OCI-LY7 (cell line): ENCODE measurements at regions not wholly inside any gene's neighbourhood (a gene's known extent, or its start where the extent isn't known, plus 50 kb on each side); places are given as distances from the start of the nearest gene placed in this dataset.

Experiments
- BruUV-seq: library from RNA; stranded (reverse); fragments of 400-500 nt; replicated peaks from 2 replicates; lab custom pipeline; 2021; lab: Mats Ljungman, UMichigan
- CTCF ChIA-PET: fragments of 300-600 bp; sonication (Branson Sonifier 250); formaldehyde crosslinking; loops from one replicate; lab custom pipeline; 2022; ENCODE audit warnings: antibody characterized with exemption; ENCODE audit not compliant: unreplicated experiment; lab: Charles Lee
- POLR2A ChIA-PET: fragments of 300-600 bp; sonication (Branson Sonifier 250); formaldehyde crosslinking; loops from one replicate; lab custom pipeline; 2022; ENCODE audit warnings: antibody characterized with exemption; lab: Charles Lee
- DNase-seq: peaks from one replicate; pipeline ENCODE4 v3.0.0-alpha.2; 2015; ENCODE audit warnings: low spot score
- H2AFZ ChIP-seq: fragments of 200-600 bp; sonication (generic), shearing (Covaris generic); 2 replicates; pipeline ENCODE4 v1.6.1; 2014; ENCODE audit warnings: mild to moderate bottlenecking, antibody characterized with exemption, low read length, moderate library complexity
- H3K27ac ChIP-seq: fragments of 200-600 bp; sonication (generic); 2 replicates; pipeline ENCODE4 v1.5.1; 2014; ENCODE audit warnings: mixed run types, low read depth, mild to moderate bottlenecking, moderate library complexity, low read length, inconsistent platforms; ENCODE audit not compliant: poor library complexity, severe bottlenecking
- H3K36me3 ChIP-seq: fragments of 200-600 bp; sonication (generic); 2 replicates; pipeline ENCODE4 v1.6.1; 2014; ENCODE audit warnings: mild to moderate bottlenecking, antibody characterized with exemption, low read length, moderate library complexity, mixed read lengths; ENCODE audit not compliant: insufficient read depth
- H3K4me1 ChIP-seq: fragments of 200-600 bp; sonication (generic); 2 replicates; pipeline ENCODE4 v1.5.1; 2014; ENCODE audit warnings: mild to moderate bottlenecking, low read length; ENCODE audit not compliant: insufficient read depth, poor library complexity, severe bottlenecking
- H3K4me2 ChIP-seq: fragments of 200-600 bp; sonication (generic); 2 replicates; pipeline ENCODE4 v1.6.1; 2014; ENCODE audit warnings: mild to moderate bottlenecking, low read length
- H3K4me3 ChIP-seq: fragments of 200-600 bp; sonication (generic); 2 replicates; pipeline ENCODE4 v1.5.1; 2014; ENCODE audit warnings: mild to moderate bottlenecking, low read depth, low read length; ENCODE audit not compliant: poor library complexity, severe bottlenecking
- H3K79me2 ChIP-seq: fragments of 200-600 bp; sonication (generic); 2 replicates; pipeline ENCODE4 v1.6.1; 2016; ENCODE audit warnings: low read depth, mild to moderate bottlenecking, low read length, moderate library complexity, mixed read lengths; ENCODE audit not compliant: insufficient read depth
- H3K9me2 ChIP-seq: fragments of 200-600 bp; sonication (generic); 2 replicates; pipeline ENCODE4 v1.6.1; 2016; ENCODE audit warnings: mild to moderate bottlenecking, low read length, mixed read lengths; ENCODE audit not compliant: insufficient read depth
- H3K9me3 ChIP-seq: fragments of 200-600 bp; sonication (generic); 2 replicates; pipeline ENCODE4 v1.6.1; 2014; ENCODE audit warnings: mild to moderate bottlenecking, mixed run types, low read length, mixed read lengths
- H4K20me1 ChIP-seq: fragments of 200-600 bp; sonication (generic); 2 replicates; pipeline ENCODE4 v1.6.1; 2014; ENCODE audit warnings: mild to moderate bottlenecking, antibody characterized with exemption, low read length, moderate library complexity, mixed read lengths; ENCODE audit not compliant: insufficient read depth
- CTCF ChIP-seq: fragments of 200-600 bp; sonication (generic); conservative IDR thresholded peaks from 2 replicates; pipeline ENCODE4 v1.5.1; 2014; ENCODE audit warnings: mild to moderate bottlenecking, antibody characterized with exemption, low read length, moderate library complexity, mixed read lengths
- EZH2phosphoT487 ChIP-seq: fragments of 200-600 bp; sonication (generic); IDR thresholded peaks from 2 replicates; pipeline ENCODE4 v1.6.1; 2018; ENCODE audit warnings: low read depth, borderline replicate concordance, mild to moderate bottlenecking, mixed run types, antibody characterized with exemption, low read length, moderate library complexity, mixed read lengths
- intact Hi-C: fragments of 100-400 bp; cut with micrococcal nuclease; formaldehyde crosslinking; loops from one replicate; pipeline ENCODE4 v1.10.0; 2022; ENCODE audit not compliant: unreplicated experiment

GRCh38 chr7:131889572-131890150 lies 333.2 kb upstream of the PODXL start:
- no peak for DNase-seq
- no peak overlapping the region for H3K4me2 ChIP-seq
- H3K27ac ChIP-seq, result no peak overlapping the region
- no peaks in the 10 kb centered on the region for H3K36me3 ChIP-seq
- no peaks in the 10 kb centered on the region for H3K4me1 ChIP-seq
- POLR2A ChIA-PET, result no interaction called here
- no peak overlapping the region for H3K4me3 ChIP-seq
- no peaks in the 10 kb centered on the region for H4K20me1 ChIP-seq
- TF ChIP-seq CTCF (no peak), EZH2phosphoT487 (no peak)
- BruUV-seq, result no TSS peak
- CTCF ChIA-PET, result interaction anchor here (0.6 kb wide), 1 partner anchor 1234 kb away, joined by 3 read pairs; no protein-coding TSS in a partner anchor
- H3K9me3 ChIP-seq, result no peaks in the 10 kb centered on the region
- no peak overlapping the region for H2AFZ ChIP-seq
- no peaks in the 10 kb centered on the region for H3K79me2 ChIP-seq
- intact Hi-C loops, result no loop called here
- H3K9me2 ChIP-seq, result no peaks in the 10 kb centered on the region

- DNase-seq, result no peak
- POLR2A ChIA-PET, result interaction anchor here (0.6 to 0.7 kb wide), 2 partner anchors 22 to 30 kb away, joined by 6 to 7 read pairs; no protein-coding TSS in a partner anchor
- no peak overlapping the region for H2AFZ ChIP-seq
- H4K20me1 ChIP-seq, result no peaks in the 10 kb centered on the region
- CTCF ChIA-PET, result no interaction called here
- no peak overlapping the region for H3K4me3 ChIP-seq
- H3K9me3 ChIP-seq, result no peaks in the 10 kb centered on the region
- no peaks in the 10 kb centered on the region for H3K9me2 ChIP-seq
- H3K4me1 ChIP-seq, result no peaks in the 10 kb centered on the region
- no peak overlapping the region for H3K4me2 ChIP-seq
- BruUV-seq, result no TSS peak
- no peak overlapping the region for H3K27ac ChIP-seq
- intact Hi-C loops, result no loop called here
- H3K79me2 ChIP-seq, result no peaks in the 10 kb centered on the region
- H3K36me3 ChIP-seq, result no peaks in the 10 kb centered on the region
- TF ChIP-seq EZH2phosphoT487 (no peak), CTCF (no peak)
Observed at GRCh38 chr7:131883769-131884168, 327.3 kb upstream of the PODXL start.

- CTCF ChIA-PET, result no interaction called here
- H3K36me3 ChIP-seq, result no peaks in the 10 kb centered on the region
- DNase-seq, result no peak
- intact Hi-C loops, result no loop called here
- H3K9me2 ChIP-seq, result no peaks in the 10 kb centered on the region
- no peak overlapping the region for H3K4me3 ChIP-seq
- no peak for TF ChIP-seq CTCF
- TF ChIP-seq EZH2phosphoT487, result no peak
- no peaks in the 10 kb centered on the region for H3K9me3 ChIP-seq
- no peak overlapping the region for H2AFZ ChIP-seq
- POLR2A ChIA-PET, result interaction anchor here (0.6 kb wide), 1 partner anchor 30 kb away, joined by 7 read pairs; no protein-coding TSS in a partner anchor
- H3K27ac ChIP-seq, result no peak overlapping the region
- no TSS peak for BruUV-seq
- no peaks in the 10 kb centered on the region for H4K20me1 ChIP-seq
- no peaks in the 10 kb centered on the region for H3K4me1 ChIP-seq
- H3K4me2 ChIP-seq, result no peak overlapping the region
- no peaks in the 10 kb centered on the region for H3K79me2 ChIP-seq
Observed at GRCh38 chr7:131883196-131883595, 326.8 kb upstream of the PODXL start.
